HepG2 (cell line): ENCODE measurements at regions not wholly inside any gene's neighbourhood (a gene's known extent, or its start where the extent isn't known, plus 50 kb on each side); places are given as distances from the start of the nearest gene placed in this dataset.

Experiments used
- ATAD3A ChIP-seq: sonication (generic); formaldehyde crosslinking; IDR thresholded peaks from 2 replicates; pipeline ENCODE4 v1.4.0; 2020; ENCODE audit warnings: missing genetic modification reagents
- ETV5 ChIP-seq: IDR thresholded peaks from 2 replicates; pipeline ENCODE4 v1.6.1; 2018; ENCODE audit warnings: missing biosample characterization, missing genetic modification reagents, inconsistent platforms, borderline replicate concordance
- PAXIP1 ChIP-seq: sonication (generic); formaldehyde crosslinking; conservative IDR thresholded peaks from 2 replicates; pipeline ENCODE4 v1.4.0; 2020; ENCODE audit warnings: mild to moderate bottlenecking, missing genetic modification reagents, moderate library complexity
- ZNF292 ChIP-seq: sonication (generic); formaldehyde crosslinking; IDR thresholded peaks from 2 replicates; pipeline ENCODE4 v1.8.1; 2022; ENCODE audit warnings: mild to moderate bottlenecking, low read depth, missing genetic modification reagents, borderline replicate concordance
- ZNF747 ChIP-seq: sonication (generic); formaldehyde crosslinking; IDR thresholded peaks from 2 replicates; pipeline ENCODE4 v1.8.1; 2023; ENCODE audit warnings: missing genetic modification reagents, mild to moderate bottlenecking, borderline replicate concordance
- TF ChIP-seq, protein P1 (sequence below): IDR thresholded peaks from 2 replicates; pipeline ENCODE4 v1.6.1; 2016; ENCODE audit warnings: low read depth, missing genetic modification reagents, missing compliant biosample characterization

DNA sequence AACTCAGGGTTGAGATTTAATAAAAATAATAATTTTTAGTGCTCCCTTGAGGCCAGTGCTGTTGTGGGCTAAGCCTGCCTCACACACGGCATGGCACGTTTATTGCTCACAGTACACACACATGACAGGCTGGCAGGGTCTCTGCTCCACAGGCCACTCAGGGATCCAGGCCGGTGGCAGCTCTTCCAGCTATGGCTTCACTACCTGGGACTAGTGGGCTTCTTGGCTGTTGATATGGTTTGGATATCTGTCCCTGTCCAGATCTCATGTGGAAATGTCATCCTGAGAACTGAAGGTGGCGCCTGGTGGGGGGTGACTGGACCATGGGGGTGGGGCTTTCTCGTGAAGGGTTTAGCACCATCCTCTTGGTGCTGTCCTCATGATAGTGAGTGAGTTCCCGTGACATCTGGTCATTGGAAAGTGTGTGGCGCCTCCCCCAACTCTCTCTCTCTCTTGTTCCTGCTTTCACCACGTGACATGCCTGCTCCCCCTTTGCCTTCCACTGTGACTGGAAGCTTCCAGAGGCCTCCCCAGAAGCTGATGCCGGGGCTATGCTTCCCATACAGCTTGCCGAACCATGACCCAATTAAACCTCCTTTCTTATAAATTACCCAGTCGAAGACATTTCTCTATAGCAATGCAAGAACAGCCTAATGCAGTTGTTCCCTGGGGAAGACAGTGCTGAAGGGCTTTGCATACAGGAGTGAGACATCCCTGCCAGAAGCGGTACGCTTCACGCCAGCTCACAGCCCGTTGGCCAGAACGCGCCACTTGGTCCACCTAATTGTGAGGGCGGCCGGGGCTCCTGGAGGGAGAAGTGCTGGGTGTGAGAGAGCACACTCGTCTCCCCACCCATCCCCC, 226.9 kb upstream of the C1orf174 start (continued):
- TF ChIP-seq, protein P1, sequence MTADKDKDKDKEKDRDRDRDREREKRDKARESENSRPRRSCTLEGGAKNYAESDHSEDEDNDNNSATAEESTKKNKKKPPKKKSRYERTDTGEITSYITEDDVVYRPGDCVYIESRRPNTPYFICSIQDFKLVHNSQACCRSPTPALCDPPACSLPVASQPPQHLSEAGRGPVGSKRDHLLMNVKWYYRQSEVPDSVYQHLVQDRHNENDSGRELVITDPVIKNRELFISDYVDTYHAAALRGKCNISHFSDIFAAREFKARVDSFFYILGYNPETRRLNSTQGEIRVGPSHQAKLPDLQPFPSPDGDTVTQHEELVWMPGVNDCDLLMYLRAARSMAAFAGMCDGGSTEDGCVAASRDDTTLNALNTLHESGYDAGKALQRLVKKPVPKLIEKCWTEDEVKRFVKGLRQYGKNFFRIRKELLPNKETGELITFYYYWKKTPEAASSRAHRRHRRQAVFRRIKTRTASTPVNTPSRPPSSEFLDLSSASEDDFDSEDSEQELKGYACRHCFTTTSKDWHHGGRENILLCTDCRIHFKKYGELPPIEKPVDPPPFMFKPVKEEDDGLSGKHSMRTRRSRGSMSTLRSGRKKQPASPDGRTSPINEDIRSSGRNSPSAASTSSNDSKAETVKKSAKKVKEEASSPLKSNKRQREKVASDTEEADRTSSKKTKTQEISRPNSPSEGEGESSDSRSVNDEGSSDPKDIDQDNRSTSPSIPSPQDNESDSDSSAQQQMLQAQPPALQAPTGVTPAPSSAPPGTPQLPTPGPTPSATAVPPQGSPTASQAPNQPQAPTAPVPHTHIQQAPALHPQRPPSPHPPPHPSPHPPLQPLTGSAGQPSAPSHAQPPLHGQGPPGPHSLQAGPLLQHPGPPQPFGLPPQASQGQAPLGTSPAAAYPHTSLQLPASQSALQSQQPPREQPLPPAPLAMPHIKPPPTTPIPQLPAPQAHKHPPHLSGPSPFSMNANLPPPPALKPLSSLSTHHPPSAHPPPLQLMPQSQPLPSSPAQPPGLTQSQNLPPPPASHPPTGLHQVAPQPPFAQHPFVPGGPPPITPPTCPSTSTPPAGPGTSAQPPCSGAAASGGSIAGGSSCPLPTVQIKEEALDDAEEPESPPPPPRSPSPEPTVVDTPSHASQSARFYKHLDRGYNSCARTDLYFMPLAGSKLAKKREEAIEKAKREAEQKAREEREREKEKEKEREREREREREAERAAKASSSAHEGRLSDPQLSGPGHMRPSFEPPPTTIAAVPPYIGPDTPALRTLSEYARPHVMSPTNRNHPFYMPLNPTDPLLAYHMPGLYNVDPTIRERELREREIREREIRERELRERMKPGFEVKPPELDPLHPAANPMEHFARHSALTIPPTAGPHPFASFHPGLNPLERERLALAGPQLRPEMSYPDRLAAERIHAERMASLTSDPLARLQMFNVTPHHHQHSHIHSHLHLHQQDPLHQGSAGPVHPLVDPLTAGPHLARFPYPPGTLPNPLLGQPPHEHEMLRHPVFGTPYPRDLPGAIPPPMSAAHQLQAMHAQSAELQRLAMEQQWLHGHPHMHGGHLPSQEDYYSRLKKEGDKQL, result no peak
- TF ChIP-seq ZNF292 (CRISPR knock-in tag) (no peak), ETV5 (no peak), ATAD3A (CRISPR knock-in tag) (no peak), PAXIP1 (CRISPR knock-in tag) (no peak), ZNF747 (CRISPR knock-in tag) (no peak)
